ENCODE measurements at regions not wholly inside any gene's neighbourhood (a gene's known extent, or its start where the extent isn't known, plus 50 kb on each side); places are given as distances from the start of the nearest gene placed in this dataset.
"Not testable (repeated sequence)": the region's sequence is repeated elsewhere in the genome, so short reads cannot be mapped to it uniquely, and the experiment has no call there.

DNA sequence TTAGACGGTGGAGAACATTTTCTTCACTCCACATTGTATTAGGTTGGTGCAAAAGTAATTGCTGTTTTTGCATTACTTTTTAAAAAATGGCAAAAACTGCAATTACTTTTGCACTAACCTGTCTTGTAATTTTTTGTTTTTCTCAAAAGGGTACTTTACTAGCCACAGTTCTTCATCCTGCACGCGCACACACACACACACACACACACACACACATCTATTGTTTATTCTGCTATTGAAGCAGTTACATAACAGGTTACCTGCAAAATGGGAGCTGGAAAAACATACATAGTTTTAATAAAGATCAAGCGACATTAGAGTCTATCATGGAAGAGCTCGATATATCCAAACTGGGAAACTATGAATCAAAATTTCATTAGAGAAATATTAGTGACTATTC lies 235.2 kb downstream of the SIM1 start:
- peak in 1 of 10 donors; percentile 36 for DNase-seq
- intact Hi-C loops (cut with DNase I), result no loop called here

DNA sequence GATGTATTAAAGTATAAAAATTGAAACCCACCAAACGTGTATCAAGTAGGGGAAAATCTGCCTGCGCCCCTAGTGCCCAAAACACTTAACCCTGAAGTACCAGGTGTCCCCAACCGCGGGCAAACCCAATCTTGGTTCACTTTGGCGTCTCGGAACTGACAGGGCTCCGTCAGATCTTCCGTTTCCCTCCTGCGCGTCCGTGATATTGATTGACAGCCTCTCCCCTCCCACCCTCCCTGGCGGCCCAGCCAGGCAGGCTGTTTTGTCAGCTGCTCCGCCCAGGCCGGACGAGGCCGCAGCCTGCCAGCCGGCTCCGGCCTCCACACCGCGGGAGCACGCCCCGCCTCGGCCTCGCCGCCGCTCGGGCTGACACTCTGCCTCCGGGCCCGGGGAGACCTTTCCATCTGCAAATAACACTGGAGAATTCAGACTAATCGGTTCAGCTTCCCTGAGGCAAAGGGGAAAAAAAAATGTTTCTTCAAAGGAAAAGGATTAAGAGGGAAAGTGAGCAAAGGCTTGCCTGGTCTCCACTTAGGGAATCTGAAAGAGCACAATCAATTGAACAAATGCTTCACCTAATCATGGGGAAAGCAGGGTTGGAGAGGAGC lies 234.9 kb upstream of the MCHR2 start:
- DNase-seq, result peak; percentile 9 to 87 (median 32)
- intact Hi-C loops (cut with DNase I), result no loop called here

DNA sequence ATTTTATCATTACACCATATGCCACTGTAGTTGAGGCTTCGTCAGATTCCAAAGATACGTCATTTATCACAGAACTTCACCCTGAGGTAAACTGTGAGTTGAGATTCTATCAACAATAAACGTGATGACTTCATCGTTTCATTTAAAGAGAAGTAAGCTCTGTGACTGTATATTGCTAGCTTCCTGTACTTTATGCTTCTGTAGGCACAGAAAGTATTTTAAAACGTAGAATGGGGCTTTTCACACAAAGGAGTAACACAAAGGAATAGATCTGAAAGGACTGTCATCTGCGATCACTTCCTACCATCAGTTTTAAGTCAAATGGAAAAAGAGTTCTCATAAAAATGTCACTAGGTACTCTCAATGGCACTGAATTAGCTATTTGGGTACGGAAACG lies 234.4 kb upstream of the MCHR2 start:
- intact Hi-C loops (cut with DNase I), result no loop called here

DNA sequence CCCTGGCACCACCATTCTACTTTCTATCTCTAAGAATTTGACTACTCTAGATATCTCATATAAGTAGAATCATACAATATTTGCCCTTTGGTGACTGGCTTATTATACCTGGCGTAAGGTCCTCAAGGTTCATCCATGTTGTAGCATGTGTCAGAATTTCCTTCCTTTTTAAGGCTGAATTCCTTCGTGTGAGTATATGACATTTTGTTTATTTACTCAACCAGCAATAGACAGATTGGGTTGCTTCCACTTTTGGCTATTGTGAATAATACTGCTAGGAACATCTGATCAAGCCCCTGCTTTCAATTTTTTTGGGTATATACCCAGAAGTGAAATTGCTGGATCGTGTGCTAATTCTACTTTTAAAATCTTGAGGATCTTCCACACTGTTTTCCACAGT lies 232.8 kb upstream of the MCHR2 start:
- intact Hi-C loops (cut with DNase I), result no loop called here

More for the DNA sequence above, 234.4 kb upstream of the MCHR2 start:
- no peak for DNase-seq

DNA sequence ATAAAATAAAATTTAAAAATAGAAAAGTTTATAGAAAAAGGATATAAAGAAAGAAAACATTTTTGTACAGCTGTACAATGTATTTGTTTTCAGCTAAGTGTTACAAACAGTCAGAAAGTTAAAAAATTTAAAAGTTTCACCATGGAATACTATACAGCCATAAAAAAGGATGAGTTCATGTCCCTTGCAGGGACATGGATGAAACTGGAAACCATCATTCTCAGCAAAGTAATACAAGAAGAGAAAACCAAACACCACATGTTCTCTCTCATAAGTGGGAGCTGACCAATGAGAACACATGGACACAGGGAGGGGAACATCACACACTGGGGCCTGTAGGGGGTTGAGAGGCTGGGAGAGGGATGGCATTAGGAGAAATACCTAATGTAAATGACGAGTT lies 229.9 kb upstream of the MCHR2 start:
- DNase-seq; intact Hi-C loops (cut with DNase I): not testable (repeated sequence)

More for the DNA sequence above, 232.8 kb upstream of the MCHR2 start:
- no peak for DNase-seq

DNA sequence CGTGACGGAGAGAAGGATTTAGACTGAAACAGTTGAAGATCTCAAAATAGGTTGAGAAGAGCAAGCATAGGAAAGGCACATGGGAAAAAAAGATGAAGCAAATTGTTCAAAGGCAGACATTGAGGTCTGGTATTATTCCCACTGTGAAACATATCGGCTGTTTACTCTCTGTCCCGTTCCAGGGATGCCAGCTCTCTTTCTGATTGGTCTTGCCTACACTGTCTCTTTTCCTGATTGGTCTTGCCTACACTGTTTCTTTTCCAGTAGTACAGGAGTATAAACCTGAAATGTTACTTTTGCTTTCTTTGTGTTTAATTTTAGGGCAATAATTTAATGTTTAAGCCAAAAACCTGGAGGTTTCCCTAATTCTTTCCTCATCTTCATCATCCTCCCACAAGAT lies 226.5 kb upstream of the MCHR2 start:
- DNase-seq, result no peak

DNA sequence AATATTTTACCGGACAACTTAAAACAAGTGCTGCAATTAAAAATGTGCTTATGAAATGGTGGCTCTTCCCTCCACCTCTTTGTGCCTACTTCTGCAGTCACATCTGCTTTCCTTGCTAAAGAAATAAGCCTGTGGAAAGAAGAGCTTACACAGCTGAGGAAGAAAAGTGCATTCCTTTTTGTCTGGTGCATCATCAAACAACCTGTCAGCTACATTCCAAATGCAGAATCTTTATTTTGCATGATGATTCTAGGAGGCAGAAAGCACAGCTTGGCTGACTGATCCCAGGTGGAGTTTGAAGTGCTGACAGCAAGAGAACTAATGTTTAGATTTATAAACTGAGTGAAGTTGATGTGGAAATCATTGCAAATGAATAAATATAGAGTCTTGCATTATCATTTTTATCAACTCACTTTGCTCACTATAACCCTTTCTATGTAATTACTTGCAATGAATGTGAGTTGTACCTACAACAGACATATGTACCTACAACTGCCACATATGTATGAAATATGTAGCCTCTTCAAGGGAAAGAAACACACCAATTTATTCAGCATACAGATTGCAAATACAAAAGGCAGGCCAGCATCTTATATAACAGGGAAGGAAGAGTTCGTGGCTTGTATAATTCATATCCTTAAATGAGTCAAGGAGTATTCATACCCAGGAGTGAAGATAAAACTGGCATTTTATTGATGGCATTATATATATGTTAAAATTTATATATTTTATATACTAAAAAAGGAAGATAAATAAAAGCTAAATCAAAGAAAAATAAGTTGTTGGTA lies 223.4 kb upstream of the MCHR2 start:
- intact Hi-C loops (cut with DNase I), result no loop called here
- no peak for DNase-seq

More for the DNA sequence above, 226.5 kb upstream of the MCHR2 start:
- intact Hi-C loops (cut with DNase I), result no loop called here

DNA sequence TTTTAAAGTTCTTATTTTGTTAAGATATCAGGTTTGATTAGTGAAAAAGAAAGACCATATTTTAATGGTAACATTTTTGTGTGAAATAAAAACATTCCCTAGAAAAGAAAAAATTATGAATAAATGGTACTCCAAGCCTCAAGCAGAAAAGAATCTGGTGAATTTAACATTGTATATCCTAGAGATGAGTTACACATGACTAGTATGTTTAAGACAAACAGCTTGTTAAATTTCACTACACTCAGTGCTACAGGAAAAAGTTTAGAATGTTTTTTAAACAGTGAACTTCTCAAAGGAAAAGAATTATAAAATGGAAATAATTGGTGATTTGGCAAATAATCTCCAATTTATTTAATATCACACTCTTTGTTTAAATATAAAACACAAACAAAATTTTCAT lies 222.7 kb upstream of the MCHR2 start:
- intact Hi-C loops (cut with DNase I), result no loop called here
- no peak for DNase-seq

DNA sequence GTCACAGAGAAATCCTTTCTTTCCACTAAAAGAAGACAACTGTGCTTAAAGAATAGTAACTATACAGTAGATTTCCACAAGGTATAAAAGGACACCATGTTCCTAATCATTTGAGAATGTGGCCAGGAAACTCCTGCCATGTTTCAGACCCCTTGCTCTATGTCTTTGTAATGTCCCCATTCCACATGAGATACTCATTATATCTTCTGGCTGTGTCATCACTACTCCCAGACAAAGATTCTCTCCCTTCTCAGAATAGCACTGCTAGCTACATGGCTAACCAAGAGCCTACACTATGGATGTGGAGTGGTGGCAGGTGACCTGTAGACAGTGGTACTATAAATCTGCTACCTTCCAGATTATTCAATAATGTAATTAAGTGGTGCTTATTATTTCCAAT lies 218.1 kb upstream of the MCHR2 start:
- intact Hi-C loops (cut with DNase I), result no loop called here
- DNase-seq, result no peak

DNA sequence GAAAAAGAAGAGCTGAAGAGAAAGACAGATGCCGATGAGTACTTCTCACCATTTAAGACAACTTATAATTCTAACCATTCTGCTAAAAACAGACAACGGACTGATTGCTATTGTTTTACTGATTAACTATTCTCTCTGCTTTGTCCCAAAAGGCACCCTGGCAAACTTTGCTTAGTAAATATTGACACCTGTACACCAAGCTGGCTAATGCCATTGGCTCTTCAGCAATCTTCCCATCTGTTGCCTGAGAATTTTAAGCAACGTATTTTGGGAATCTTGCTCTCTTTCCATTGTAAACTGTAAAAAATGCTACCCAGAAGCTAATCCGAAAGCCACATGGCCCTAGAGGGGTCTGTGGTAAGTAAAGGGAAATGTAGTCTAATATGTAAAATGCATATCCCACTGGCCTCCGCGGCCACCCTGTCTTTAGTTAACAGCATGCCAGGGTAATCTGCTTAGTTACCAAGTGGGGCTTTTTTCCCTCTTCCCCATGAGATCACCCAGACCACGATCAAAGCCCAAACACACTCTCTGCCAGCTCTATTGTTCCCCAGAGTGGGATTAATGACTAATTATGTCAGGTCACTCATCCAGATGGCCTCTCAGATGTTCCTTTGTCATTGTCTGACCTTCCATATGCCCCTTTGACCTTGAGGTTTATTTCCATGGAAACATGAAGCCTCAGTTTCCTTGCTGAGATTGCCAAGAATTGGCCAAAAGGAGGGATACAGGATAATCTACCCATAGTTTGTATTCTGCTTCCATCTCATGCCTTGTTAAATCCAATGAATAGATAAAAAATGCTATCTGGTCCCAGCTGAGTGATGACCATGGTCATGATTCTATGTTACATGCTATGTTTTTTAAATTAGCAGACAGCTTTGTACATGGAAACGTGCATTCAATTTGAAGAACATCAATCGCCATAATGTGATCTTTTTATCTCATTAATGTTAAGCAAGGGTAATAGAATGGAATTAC lies 216.4 kb upstream of the MCHR2 start:
- intact Hi-C loops (cut with DNase I), result no loop called here
- no peak for DNase-seq

DNA sequence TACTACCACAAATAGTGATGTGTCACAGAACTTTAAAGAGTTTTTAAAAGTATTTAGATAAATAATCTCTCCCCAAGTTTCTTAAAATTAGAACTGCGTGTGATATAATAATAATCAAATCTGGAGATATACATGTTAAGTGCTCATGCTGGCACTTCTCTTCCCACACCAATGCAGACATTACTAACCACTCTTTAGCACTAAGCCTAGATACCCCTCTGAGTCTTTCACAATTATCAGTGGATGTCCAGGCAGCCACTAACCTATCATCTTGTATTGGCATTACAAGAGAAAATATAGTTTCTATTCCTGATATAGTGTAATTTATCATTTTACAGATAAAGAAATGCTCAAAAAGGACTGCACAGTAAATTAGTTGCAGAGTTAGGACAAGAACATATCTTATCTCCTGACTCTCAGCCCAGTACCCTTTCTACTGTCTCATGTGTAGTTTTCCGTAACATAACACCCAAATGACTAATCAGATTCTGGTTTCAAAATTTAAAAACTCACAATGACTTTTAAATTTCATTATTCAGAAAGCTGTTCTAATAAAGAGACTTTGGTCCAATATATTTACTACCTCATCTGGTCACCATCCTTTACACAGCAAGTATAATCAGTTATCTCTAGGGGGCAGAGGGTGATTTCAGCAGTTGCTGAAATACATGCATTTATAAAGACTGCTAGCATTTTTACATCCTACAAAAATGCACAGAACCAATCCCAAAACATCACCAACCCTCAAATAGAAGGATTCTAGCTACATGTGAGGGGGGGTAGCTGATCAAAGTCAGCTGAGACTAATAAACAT lies 215.5 kb upstream of the MCHR2 start:
- no peak for DNase-seq
- intact Hi-C loops (cut with DNase I), result no loop called here

DNA sequence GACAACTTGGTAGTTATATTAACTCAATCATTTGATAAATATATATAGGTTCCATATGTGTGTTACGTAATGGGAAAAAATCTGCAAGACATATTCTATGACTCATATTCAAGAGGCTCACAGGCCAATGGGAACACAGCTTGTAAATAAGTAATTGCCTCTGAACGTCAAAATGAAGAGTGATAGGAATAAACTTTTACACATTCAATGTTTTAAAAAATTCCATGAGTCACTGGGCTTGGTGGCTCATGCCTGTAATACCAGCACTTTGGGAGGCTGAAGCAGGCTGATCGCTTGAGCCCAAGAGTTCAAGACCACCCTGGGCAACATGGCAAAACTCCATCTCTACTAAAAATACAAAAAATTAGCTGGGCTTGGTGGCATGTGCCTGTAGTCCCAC lies 209.4 kb upstream of the MCHR2 start:
- DNase-seq, result no peak
- intact Hi-C loops (cut with DNase I), result no loop called here

DNA sequence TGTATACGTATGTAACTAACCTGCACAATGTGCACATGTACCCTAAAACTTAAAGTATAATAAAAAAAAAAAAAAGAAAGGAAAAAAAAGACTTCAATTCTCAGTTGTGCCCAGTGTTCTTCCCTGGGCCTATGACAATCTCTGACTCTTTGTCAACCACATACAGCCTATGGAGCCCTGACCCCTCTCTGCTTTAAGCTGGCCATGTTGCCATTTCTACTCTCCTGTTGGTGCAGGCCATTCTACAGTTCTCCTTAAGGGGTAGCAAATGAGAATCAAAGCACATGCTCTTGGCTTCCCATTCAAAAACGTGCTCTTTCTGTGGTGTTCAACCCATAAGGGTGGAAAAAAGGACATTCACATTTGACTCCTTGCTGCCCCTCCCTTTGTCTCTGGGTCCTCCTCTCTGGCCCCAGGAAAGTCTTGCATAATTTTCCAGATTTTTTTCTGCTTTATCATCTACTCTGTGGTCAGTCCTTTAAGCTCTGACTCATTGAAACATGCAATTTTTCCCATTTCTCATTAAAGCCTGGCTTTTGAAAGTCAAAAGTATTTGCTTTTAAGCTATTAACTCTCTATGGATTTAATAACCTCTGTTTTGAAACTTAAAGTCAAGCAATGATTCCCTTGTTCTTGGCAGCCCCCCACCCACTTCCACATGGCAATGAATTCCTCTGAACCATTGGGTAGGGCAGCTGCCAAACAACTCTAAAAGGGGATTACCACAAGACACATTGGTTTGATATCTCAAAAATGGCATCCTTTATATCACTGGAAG lies 208.6 kb upstream of the MCHR2 start:
- intact Hi-C loops (cut with DNase I), result no loop called here
- no peak for DNase-seq

DNA sequence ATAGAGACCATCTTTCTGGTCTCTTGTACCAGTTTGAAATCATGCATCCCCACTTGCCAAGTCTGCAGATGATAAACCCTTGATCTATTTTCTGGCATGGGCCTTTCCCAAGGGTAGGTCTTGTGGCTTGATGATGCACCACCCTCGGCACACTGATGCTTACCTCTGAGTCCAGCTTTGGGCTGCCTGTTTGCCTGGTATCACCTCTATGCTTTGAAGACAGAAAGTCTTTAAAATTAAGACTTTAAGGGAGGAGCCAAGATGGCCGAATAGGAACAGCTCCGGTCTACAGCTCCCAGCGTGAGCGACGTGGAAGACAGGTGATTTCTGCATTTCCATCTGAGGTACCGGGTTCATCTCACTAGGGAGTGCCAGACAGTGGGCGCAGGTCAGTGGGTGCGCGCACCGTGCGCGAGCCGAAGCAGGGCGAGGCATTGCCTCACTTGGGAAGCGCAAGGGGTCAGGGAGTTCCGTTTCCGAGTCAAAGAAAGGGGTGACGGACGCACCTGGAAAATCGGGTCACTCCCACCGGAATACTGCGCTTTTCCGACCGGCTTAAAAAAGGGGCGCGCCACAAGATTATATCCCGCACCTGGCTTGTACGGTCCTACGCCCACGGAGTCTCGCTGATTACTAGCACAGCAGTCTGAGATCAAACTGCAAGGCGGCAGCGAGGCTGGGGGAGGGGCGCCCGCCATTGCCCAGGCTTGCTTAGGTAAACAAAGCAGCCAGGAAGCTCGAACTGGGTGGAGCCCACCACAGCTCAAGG lies 202.4 kb upstream of the MCHR2 start:
- intact Hi-C loops (cut with DNase I), result not testable (repeated sequence)
- peak in 1 of 10 donors; percentile 65 for DNase-seq

DNA sequence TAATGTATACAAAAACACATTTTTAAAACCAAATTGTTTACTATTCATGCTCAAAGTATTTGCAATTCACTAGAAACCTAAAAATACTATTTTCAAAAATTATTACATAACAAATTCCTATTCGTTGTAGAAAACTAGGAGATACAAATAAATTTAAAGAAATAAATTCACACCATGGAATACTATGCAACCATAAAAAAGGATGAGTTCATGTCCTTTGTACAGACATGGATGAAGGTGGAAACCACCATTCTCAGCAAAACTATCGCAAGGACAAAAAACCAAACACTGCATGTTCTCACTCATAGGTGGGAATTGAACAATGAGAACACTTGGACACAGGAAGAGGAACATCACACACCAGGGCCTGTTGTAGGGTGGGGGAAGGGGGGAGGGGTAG lies 201.2 kb upstream of the MCHR2 start:
- intact Hi-C loops (cut with DNase I); DNase-seq: not testable (repeated sequence)

DNA sequence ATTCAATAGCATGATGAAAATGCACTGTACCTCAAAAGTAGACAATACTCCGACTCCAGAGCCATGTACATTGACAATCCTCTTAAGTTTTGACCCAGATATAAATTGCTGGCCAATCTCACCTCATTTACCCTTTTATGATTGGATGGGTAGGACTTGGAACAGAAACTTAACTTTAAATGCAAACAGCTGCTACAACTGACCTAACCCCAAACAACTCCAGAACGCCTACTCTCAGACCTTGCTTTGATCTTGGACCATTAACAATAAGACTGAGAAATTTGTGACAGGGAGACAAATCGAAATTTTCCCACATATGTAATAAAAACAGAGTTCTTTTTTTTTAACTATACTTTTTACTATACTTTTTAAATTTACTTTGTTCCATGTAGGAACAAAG lies 200.5 kb upstream of the MCHR2 start:
- intact Hi-C loops (cut with DNase I), result no loop called here
- no peak for DNase-seq

DNA sequence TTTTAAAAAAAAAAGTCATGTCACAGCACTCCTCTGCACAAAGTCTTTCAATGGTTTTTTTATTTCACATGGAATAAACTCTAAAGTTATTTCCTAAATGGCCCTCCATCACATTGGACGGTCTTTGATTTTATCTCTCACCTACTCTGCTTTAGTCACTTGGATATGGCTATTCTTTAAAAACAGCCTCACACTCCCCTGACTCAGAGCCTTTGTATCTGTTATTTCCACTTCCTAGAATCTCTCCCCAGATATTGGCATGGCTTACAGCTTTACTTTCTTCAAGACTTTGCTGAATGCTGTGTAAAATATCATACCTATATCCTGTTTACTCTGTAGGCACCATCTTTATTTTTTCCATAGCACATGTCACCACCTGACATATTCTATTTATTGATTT lies 194.7 kb upstream of the MCHR2 start:
- intact Hi-C loops (cut with DNase I), result no loop called here
- DNase-seq, result no peak

DNA sequence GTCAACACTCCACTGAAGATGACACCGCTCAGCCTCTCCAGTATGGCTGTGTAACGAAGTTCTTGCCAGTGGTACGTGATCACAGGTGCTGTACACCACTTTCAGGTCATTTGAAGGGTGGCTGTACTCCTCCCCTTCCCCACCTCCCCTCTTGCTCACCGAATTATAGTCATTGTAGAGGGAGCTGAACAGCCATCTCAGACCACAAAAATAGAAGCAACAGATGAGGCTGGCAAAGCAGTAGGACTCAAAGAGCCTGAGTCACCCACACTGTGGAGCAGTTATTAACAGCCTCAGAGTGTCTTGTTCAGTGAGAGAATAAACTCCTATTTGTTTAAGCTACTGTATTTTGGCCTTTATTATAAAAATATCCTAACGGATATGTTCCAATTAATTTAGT lies 192.5 kb upstream of the MCHR2 start:
- intact Hi-C loops (cut with DNase I), result no loop called here
- DNase-seq, result no peak

DNA sequence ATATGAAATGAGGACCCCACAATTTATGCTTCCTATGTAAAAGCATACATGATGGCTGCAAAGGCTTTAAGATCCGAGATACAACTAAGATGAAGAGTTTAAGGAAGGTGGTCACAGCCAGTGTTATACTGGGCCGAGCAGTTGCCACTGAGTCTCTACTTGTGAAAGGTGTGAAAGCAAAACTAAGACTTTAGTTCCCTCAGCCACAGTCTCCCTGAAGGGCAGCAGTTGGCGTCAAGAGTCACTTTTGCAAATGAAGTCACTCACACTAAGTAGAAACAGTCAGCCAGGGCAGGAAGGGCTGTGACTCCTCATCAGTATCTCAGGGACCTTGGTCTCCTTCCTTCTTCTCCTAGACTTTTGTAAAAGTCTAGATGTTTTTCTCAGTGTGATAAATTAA lies 191.6 kb upstream of the MCHR2 start:
- no peak for DNase-seq
- intact Hi-C loops (cut with DNase I), result no loop called here

Data from posterior cingulate gyrus (tissue), 11 donors.